ENCODE measurements at regions not wholly inside any gene's neighbourhood (a gene's known extent, or its start where the extent isn't known, plus 50 kb on each side); places are given as distances from the start of the nearest gene placed in this dataset.

DNA sequence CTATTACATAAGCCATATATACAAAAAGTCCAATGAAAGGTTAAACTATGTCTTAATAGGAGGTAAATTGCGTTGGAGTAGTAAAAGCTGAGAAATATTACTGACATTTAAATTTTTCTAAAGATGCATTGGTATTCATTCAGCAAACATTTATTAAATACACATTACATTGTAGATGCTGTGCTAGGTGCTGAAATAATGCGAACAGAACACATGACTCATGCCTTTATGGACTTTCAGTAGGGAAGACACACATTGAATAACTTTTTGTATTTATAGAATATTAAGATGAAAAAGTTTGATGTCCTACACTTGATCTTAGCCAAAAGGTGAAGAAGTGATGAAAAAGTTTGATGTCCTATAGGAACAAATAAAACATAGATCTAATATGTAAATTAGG lies 871.1 kb upstream of the SLIT2 start:
- DNase-seq: no peak

DNA sequence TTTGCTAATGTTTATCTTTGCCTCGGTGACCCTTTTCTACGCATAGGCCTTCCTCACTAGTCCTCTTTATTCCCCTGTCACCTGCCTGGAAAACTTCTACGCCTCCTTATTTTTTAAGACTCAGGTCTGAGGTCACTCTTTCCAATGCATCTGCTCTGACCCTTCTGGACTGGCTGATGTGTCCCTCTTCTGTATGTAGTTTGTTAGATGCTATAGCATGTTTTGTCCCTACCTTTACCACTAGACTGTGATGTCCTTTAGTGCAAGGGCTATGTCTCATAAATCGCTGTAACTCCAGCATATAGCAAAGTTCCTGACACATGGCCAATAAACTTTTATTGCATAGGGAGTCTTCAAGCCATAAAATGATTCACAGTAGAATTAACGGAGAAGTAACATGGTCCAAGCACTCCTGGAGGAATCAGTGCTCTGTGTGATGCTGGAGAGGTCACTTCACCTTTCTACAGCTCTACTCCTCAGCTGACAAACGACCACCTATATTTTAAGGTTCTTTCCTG lies 872.5 kb upstream of the SLIT2 start:
- no peak for DNase-seq

GRCh38 chr4:19375931-19376330 lies 875.8 kb upstream of the SLIT2 start:
- DNase-seq: no peak

GRCh38 chr4:19375136-19375804 lies 876.4 kb upstream of the SLIT2 start:
- DNase-seq: no peak

DNA sequence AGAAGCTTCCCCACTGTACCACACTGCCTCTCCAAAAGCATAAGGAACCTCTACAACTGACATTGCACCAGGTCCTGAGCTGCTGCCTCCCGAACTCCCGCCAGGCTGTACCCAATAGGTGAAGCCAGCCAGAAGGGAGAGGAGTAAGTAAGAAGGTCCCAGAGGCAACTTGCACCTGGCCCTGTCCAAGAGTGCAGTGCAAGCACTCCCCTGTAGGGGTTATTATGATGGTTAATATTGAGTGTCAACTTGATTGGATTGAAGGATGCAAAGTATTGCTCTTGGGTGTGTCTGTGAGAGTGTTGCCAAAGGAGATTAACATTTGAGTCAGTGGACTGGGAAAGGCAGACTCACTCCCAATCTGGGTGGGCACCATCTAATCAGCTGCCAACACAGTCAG lies 879.3 kb upstream of the SLIT2 start:
- DNase-seq: no peak

DNA sequence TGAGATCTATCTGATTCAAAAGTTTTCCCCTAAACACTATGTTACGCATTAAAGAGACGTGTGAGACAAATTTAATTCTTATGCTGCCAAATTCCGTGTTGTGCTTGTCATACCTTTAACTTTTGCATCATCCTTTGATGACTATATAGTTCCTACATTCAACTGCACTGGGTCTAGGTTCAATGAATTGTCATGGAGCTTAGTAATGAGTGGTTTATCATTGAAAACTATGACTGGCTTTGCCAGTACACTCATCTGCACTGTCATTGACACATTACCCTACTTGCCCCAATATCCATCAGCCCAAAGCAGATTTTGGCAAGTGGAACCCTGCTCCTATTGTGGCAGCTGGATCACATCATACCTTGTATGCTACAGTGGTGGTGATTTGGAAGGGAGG lies 882.9 kb upstream of the SLIT2 start:
- no peak for DNase-seq

DNA sequence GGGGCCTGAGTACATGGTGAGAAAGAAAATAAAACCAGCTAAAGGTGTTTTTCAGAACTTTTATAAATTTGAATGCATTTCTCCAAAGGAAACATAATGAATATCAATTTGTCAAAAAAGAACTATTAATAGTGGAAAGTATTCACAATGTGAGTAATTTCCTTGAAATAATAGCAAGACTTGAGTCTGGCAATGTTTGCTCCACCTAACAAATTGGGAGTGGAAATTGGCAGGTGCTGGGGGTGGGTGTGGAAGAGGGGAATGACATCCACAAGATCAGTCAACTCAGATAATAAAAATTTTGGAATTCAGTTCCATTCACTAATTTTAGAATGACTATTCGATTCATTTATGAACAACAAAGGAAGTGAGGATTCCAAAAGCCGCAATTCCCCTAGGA lies 884.8 kb upstream of the SLIT2 start:
- DNase-seq: no peak

GRCh38 chr4:19358015-19358414 lies 893.7 kb upstream of the SLIT2 start:
- DNase-seq: no peak

DNA sequence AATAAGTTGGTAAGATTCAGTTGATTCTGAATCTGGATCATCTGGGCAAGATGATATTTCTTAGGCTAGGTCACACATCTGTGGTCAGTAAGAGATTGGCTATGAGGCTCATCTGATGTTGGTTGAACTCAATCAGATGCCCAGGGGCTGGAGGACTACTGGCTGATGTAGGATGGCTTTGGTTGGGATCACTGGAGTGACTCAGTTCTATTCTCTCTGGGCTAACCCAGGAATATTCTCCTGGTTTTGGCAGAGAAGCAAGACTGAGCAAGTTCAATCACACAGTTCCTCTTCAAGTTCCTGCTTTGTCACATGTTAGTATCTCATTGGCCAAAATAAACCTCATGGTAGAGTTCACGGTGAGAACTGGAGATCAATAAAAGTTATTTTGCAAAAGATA lies 902.3 kb upstream of the SLIT2 start:
- DNase-seq: no peak

DNA sequence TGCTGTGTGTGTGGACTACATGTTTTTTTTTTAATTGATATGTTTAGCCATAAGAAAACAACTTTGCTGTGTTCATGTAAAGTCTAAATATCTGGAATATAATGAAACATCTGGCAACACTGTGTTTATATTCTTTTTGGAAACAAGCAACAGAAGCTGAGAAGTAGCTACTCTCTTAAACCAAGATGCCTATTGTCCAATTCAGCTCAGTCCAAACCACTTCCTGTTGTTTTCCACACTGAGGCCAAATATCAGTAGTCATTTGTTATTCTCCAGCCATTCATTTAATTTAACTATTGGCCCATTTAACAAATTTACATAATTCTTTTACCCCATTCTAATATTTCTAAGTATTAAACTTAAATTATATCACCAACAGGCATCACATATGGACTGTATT lies 903.0 kb upstream of the SLIT2 start:
- DNase-seq: no peak

GRCh38 chr4:19346636-19347035 lies 905.1 kb upstream of the SLIT2 start:
- DNase-seq: no peak

- no peak for DNase-seq
These were observed 922.1 kb upstream of the SLIT2 start for GRCh38 chr4:19329631-19330030.

- DNase-seq: no peak
These were observed 922.6 kb upstream of the SLIT2 start for GRCh38 chr4:19329077-19329476.

- no peak for DNase-seq
These were observed 924.3 kb upstream of the SLIT2 start for GRCh38 chr4:19327364-19327763.

DNA sequence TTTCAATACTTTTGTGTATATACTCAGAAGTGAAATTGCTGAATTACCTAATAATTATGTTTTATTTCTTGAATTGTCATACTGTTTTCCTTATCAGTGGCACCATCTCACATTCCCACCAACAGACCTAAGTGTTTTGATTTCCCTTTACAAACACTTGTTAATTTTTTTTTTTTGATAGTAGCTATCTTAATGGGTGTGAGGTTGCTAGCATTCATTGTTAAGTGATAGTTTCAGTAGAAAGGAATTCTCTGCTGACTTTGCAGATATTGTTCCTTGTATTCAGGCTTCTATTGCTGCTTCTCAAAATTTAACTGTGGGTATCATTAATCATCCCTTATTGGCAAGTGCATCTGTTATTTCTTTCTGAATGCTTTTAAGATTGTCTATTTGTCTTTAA lies 927.5 kb upstream of the SLIT2 start:
- no peak for DNase-seq

GRCh38 chr4:19319607-19320006 lies 932.1 kb upstream of the SLIT2 start:
- DNase-seq: no peak

DNA sequence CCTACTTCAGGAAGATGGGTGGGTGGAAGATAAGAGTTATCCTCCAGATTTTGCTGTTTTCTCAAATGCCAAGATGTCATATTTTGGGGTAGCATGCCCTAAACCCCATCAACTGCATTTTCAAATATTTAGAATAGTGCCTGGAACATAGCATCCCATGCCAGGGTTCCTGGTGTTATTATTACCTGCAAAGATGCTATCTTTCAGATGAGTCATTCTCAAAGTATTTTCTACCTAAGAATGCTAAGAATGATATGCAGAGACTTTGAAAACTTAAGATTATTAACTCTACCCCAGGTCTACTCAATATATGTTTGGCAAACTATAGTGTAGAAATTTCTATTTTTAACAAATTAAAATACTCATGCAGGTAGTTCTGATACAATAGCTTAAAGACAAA lies 934.3 kb upstream of the SLIT2 start:
- no peak for DNase-seq

- no peak for DNase-seq
These were observed 937.6 kb upstream of the SLIT2 start for GRCh38 chr4:19314116-19314515.

- no peak for DNase-seq
These were observed 942.3 kb upstream of the SLIT2 start for GRCh38 chr4:19309378-19309777.

DNA sequence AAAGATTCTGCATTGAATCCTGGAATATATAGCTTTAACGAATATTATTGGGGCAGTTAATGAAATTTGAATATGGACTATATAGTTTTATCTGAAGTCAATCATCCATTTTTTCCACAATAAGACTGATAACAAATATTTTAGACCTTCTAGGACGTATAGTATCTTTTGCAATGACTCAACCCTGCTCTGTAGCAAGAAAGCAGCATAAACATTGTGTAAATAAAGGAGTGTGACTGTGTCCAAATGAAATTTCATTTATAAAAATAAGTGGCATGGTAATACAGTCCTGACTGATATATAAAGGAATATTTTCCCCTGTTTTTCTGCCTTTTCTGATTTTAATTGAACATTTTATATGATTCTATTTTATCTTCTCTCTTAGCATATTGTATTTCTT lies 947.7 kb upstream of the SLIT2 start:
- DNase-seq: no peak

- DNase-seq: no peak
These were observed 950.2 kb upstream of the SLIT2 start for GRCh38 chr4:19301527-19301926.

DNA sequence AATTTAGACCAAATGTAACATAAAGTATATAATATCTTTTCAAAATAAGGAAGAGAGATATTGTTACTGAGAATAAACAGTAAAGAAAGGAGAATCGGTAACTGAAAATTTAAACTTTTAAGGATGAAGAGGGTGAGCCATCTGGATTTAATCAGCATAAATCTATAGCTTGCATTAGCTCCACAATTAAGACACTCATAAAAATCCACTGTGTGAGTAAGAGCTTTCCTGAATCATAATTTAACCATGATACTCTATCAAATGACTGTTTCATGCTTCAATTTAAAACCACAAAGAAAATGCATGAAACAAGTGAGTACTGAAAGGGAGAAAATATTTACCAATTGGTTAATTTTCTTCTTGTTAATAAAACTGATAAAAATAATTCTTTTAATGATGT lies 951.5 kb upstream of the SLIT2 start:
- no peak for DNase-seq

DNA sequence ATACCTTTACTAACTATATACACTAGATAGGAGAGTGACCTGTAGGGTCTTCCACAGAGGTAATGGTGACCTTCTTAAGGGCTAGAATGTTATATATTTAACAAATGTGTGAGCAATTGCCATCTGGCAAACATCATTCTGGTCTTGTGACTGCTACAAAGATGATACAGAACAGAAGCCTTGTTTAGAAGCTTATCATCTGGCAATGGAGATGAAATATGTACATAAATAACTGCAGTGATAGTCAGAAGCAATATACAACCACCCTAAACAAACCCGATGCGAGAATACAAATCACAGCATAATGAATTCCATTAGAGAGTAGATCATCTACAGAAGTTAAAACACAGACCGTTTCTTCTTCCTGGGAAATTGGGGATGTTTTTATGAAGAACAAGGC lies 952.7 kb upstream of the SLIT2 start:
- no peak for DNase-seq

GRCh38 chr4:19293781-19294180 lies 957.9 kb upstream of the SLIT2 start:
- no peak for DNase-seq

DNA sequence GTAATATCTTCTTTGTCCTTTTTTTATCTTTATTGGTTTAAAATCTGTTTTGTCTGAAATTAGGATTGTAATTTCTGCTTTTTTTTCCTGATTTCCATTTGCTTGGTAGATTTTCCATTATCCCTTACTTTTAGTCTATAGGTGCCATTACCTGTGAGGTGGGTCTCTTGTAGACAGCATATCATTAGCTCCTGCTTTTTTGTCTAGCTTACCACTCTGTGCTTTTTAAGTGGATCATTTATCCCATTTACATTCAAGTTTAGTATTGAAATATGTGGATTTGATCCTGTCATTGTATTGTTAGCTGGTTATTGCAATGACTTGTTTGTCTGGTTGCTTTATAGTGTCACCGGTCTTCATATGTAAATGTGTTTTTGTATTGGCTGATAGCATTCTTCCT lies 958.6 kb upstream of the SLIT2 start:
- DNase-seq: no peak

DNA sequence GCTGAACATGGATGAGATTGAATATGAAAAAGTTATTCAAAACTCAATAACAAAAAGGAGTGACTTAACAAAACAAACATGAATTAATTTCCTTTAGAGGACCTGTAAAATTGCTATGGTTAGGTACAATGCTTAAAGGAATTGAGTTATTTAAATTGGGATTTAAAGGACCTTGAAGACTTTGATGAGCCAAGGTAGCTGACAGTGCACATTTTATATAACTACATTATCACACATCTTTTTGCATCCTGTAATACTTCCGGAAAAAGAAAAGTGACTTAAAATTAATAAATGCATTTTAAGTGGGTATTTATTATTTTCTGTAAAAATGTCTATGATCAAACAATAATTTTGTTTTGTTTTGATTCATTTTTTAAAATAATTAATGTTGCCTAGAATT lies 964.8 kb upstream of the SLIT2 start:
- DNase-seq: no peak

Measured in NCI-H510A (cell line).